Peyer's patch (tissue), 4 donors: ENCODE measurements at regions not wholly inside any gene's neighbourhood (a gene's known extent, or its start where the extent isn't known, plus 50 kb on each side); places are given as distances from the start of the nearest gene placed in this dataset.

Experiments used
- DNase-seq, 3 donors: peaks; one replicate each; pipeline ENCODE4 v3.0.0-alpha.2; 2017 to 2019
- H3K27ac ChIP-seq, 4 donors: fragments of 200-600 bp; sonication (generic); one replicate each; pipeline ENCODE4 v1.5.1; 2016 to 2019
- H3K27me3 ChIP-seq, 2 donors: fragments of 200-600 bp; sonication (generic); one replicate each; pipeline ENCODE4 v1.5.1; 2019
- H3K36me3 ChIP-seq, 3 donors: fragments of 200-600 bp; sonication (generic); one replicate each; pipeline ENCODE4 v1.5.1; 2016 to 2019
- H3K4me1 ChIP-seq, 4 donors: fragments of 200-600 bp; sonication (generic); one replicate each; pipeline ENCODE4 v1.5.1; 2016 to 2019
- H3K4me3 ChIP-seq, 4 donors: fragments of 200-600 bp; sonication (generic); 1 replicate in 3 of 4; 2 replicates in 1 of 4; pipeline ENCODE4 v1.5.1; 2016 to 2019; ENCODE audit warnings: mild to moderate bottlenecking in 1 of 4
- H3K9me3 ChIP-seq, 4 donors: fragments of 200-600 bp; sonication (generic); one replicate each; pipeline ENCODE4 v1.5.1; 2016 to 2019; ENCODE audit warnings: mild to moderate bottlenecking in 1 of 4
- POLR2A ChIP-seq, 2 donors: fragments of 450-650 bp; IDR thresholded peaks; one replicate each; pipeline ENCODE4 v1.5.1; 2017; ENCODE audit warnings: antibody characterized with exemption in 2 of 2, mild to moderate bottlenecking in 2 of 2, moderate library complexity in 2 of 2
- TF ChIP-seq, protein P1 (sequence below), 6 experiments: fragments of 450-650 bp in 4 of 6; fragments of 200-600 bp in 2 of 6; sonication (generic) in 1 of 6; IDR thresholded peaks; one replicate each; pipeline ENCODE4 v1.5.1; 2017 to 2019; ENCODE audit warnings: antibody characterized with exemption in 6 of 6, mild to moderate bottlenecking in 3 of 6, moderate library complexity in 1 of 6

DNA sequence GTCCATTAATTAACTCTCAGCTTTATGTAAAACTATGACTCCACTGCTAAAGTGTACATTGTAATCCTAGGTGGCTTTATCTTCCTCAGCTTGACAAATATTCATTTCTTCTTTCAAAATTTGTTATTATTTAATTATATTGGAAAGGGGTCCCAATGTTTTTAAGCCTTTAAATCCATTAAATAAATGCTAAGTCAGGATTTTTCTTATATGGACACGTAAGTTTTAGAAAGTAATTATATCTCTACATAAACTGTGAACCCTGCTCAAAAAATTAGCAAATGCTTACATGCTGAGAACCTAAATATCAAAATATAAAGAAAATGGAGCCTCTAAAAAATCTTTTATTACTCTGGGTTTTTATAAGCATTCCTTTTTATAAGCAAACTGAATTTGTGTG, 78.2 kb upstream of the MIR17HG start:
- H3K9me3 ChIP-seq = no peaks in the 10 kb centered on the region
- no peaks in the 10 kb centered on the region for H3K4me1 ChIP-seq
- H3K27ac ChIP-seq = no peak overlapping the region
- H3K4me3 ChIP-seq = no peak overlapping the region
- H3K27me3 ChIP-seq = no peaks in the 10 kb centered on the region
- TF ChIP-seq, protein P1, sequence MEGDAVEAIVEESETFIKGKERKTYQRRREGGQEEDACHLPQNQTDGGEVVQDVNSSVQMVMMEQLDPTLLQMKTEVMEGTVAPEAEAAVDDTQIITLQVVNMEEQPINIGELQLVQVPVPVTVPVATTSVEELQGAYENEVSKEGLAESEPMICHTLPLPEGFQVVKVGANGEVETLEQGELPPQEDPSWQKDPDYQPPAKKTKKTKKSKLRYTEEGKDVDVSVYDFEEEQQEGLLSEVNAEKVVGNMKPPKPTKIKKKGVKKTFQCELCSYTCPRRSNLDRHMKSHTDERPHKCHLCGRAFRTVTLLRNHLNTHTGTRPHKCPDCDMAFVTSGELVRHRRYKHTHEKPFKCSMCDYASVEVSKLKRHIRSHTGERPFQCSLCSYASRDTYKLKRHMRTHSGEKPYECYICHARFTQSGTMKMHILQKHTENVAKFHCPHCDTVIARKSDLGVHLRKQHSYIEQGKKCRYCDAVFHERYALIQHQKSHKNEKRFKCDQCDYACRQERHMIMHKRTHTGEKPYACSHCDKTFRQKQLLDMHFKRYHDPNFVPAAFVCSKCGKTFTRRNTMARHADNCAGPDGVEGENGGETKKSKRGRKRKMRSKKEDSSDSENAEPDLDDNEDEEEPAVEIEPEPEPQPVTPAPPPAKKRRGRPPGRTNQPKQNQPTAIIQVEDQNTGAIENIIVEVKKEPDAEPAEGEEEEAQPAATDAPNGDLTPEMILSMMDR (IDR thresholded peaks at IDR 0.05) = no peak
- TF ChIP-seq POLR2A (IDR thresholded peaks at IDR 0.05) = no peak
- H3K36me3 ChIP-seq = no peaks in the 10 kb centered on the region
- DNase-seq = no peak

DNA sequence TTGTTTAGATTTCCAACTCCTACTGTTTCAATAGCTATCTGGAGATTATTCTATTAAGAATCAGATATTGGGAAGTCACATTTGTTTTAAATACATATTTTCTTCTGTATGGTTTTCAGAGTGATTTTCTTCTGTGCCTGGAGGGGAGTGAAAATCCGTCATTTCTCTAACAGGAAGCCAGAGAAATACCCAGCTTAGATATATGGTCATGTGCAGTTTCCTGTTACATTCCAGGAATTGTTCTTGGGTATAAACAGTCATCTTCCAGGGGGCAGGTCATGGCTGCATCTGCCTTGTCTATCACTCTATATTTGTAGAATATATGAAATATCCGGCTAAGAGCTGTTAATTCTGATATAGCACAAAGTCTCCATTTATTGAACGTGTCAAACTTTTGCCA, 77.5 kb upstream of the MIR17HG start:
- H3K27ac ChIP-seq = no peak overlapping the region
- no peaks in the 10 kb centered on the region for H3K36me3 ChIP-seq
- TF ChIP-seq POLR2A (IDR thresholded peaks at IDR 0.05) = no peak
- TF ChIP-seq, protein P1 (IDR thresholded peaks at IDR 0.05) = no peak
- no peaks in the 10 kb centered on the region for H3K4me1 ChIP-seq
- no peak for DNase-seq
- H3K27me3 ChIP-seq = no peaks in the 10 kb centered on the region
- H3K9me3 ChIP-seq = no peaks in the 10 kb centered on the region
- H3K4me3 ChIP-seq = no peak overlapping the region

- H3K27ac ChIP-seq = no peak overlapping the region
- no peak for DNase-seq
- no peaks in the 10 kb centered on the region for H3K36me3 ChIP-seq
- no peak for TF ChIP-seq POLR2A (IDR thresholded peaks at IDR 0.05)
- TF ChIP-seq, protein P1 (IDR thresholded peaks at IDR 0.05) = no peak
- H3K4me1 ChIP-seq = no peaks in the 10 kb centered on the region
- no peaks in the 10 kb centered on the region for H3K27me3 ChIP-seq
- no peak overlapping the region for H3K4me3 ChIP-seq
- H3K9me3 ChIP-seq = no peaks in the 10 kb centered on the region
Measured at GRCh38 chr13:91272235-91272777, 75.2 kb upstream of the MIR17HG start.

GRCh38 chr13:91273675-91274074, 73.8 kb upstream of the MIR17HG start:
- DNase-seq = no peak
- no peak overlapping the region for H3K27ac ChIP-seq
- no peak overlapping the region for H3K4me3 ChIP-seq
- H3K27me3 ChIP-seq = no peaks in the 10 kb centered on the region
- TF ChIP-seq POLR2A (IDR thresholded peaks at IDR 0.05) = no peak
- TF ChIP-seq, protein P1 (IDR thresholded peaks at IDR 0.05) = no peak
- no peaks in the 10 kb centered on the region for H3K36me3 ChIP-seq
- no peaks in the 10 kb centered on the region for H3K9me3 ChIP-seq
- no peaks in the 10 kb centered on the region for H3K4me1 ChIP-seq

- TF ChIP-seq, protein P1 (IDR thresholded peaks at IDR 0.05) = no peak
- TF ChIP-seq POLR2A (IDR thresholded peaks at IDR 0.05) = no peak
- Histone ChIP-seq H3K36me3 (no peaks in the 10 kb centered on the region), H3K4me1 (no peaks in the 10 kb centered on the region), H3K27ac (no peak overlapping the region), H3K4me3 (no peak overlapping the region), H3K27me3 (no peaks in the 10 kb centered on the region), H3K9me3 (no peaks in the 10 kb centered on the region)
- DNase-seq = no peak
Measured at GRCh38 chr13:91277013-91277676, 70.3 kb upstream of the MIR17HG start.
